OCI-LY7 (cell line): ENCODE measurements at regions not wholly inside any gene's neighbourhood (a gene's known extent, or its start where the extent isn't known, plus 50 kb on each side); places are given as distances from the start of the nearest gene placed in this dataset.

Experiments
- EZH2phosphoT487 ChIP-seq: fragments of 200-600 bp; sonication (generic); IDR thresholded peaks from 2 replicates; pipeline ENCODE4 v1.6.1; 2018; ENCODE audit warnings: low read depth, borderline replicate concordance, mild to moderate bottlenecking, mixed run types, antibody characterized with exemption, low read length, moderate library complexity, mixed read lengths
- TF ChIP-seq, protein P1 (sequence below): fragments of 200-600 bp; sonication (generic); conservative IDR thresholded peaks from 2 replicates; pipeline ENCODE4 v1.5.1; 2014; ENCODE audit warnings: mild to moderate bottlenecking, antibody characterized with exemption, low read length, moderate library complexity, mixed read lengths

- TF ChIP-seq, protein P1, sequence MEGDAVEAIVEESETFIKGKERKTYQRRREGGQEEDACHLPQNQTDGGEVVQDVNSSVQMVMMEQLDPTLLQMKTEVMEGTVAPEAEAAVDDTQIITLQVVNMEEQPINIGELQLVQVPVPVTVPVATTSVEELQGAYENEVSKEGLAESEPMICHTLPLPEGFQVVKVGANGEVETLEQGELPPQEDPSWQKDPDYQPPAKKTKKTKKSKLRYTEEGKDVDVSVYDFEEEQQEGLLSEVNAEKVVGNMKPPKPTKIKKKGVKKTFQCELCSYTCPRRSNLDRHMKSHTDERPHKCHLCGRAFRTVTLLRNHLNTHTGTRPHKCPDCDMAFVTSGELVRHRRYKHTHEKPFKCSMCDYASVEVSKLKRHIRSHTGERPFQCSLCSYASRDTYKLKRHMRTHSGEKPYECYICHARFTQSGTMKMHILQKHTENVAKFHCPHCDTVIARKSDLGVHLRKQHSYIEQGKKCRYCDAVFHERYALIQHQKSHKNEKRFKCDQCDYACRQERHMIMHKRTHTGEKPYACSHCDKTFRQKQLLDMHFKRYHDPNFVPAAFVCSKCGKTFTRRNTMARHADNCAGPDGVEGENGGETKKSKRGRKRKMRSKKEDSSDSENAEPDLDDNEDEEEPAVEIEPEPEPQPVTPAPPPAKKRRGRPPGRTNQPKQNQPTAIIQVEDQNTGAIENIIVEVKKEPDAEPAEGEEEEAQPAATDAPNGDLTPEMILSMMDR, result no peak
- TF ChIP-seq EZH2phosphoT487, result no peak
Observed at GRCh38 chr2:180461761-180462160, 454.7 kb upstream of the CWC22 start.
